ENCODE measurements at regions not wholly inside any gene's neighbourhood (a gene's known extent, or its start where the extent isn't known, plus 50 kb on each side); places are given as distances from the start of the nearest gene placed in this dataset.

DNA sequence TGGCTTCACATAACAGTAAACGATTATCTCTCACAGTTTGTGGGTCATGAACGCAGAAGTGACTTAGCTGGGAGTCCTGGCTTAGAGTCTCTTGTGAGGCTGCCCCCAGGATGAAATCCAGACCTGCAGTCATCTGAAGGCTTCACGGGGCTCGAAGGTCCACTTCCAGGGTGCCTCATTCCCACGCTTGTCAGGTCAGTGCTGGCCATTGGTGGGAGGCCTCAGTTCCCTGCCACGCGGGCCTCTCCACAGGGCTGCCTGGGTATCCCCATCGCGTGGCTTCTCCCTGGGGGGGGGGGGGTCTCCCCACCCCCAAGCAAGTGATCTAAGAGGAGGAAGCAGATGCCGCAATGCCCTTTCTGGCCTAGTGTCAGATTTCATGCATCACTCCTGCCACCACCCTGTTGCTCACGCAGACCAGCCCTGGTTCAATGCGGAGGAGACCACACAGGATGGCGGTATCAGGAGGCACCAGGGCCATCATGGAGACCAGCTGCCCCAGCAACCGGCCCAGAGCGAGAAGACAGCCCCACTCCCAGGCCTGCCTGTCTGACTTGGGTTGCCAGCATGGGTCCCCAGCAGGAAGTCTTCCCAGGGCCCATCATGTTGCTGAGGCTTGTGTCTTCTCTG lies 77.3 kb upstream of the CDH5 start:
- DNase-seq: no peak

DNA sequence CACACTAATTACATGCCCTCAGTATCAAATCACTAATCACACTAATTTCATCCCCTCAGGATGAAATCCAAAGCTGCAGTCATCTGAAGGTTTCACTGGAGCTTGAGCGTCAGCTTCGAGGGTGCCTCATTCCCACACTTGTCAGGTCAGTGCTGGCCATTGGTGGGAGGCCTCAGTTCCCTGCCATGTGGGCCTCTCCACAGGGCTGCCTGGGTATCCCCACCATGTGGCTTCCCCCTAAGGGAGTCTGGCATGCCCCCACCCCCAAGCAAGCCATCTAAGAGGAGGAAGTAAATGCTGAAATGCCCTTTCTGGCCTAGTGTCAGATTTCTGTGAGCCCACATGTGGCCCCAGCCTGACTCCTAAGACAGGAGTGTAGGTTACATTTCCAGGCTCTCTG lies 78.6 kb upstream of the CDH5 start:
- no peak for DNase-seq

DNA sequence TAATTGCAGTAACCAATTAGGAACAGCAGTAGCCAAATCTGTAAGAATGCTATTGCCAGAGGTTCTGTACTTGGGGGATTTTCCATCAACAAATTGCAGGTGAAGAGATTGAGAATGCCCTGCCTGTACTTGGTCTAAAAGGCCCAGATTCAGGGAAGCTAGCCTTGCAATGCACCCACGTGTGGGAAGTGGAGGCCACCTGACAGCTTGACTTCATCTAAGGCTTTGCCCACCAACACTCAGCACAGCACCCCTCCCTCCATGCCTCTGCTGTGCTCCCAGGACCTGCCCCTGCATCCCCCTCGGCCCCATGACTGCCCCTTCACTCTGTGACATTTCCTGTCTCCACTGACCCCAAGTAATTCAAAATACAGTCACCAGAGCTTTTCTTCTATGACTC lies 79.1 kb upstream of the CDH5 start:
- DNase-seq: no peak

DNA sequence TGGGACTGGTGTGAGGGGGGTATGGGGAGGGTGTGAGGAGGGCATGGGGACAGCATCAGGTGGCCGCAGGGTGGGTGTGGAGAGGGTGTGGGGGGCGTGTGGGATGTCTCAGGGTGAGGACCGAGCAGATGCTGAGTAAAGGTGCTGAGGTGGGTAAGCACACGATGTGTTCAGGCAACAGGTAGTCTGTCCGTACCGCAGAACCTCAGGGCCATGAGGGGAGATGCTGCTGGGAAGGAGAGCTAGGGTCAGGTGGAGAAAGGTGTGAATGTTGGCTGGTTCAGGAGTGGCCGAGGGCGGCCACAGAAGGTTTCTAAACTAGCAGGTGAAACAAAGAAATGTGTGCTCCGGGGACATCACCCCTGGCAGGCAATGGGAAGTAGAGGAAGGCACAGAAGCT lies 80.0 kb upstream of the CDH5 start:
- DNase-seq: no peak

DNA sequence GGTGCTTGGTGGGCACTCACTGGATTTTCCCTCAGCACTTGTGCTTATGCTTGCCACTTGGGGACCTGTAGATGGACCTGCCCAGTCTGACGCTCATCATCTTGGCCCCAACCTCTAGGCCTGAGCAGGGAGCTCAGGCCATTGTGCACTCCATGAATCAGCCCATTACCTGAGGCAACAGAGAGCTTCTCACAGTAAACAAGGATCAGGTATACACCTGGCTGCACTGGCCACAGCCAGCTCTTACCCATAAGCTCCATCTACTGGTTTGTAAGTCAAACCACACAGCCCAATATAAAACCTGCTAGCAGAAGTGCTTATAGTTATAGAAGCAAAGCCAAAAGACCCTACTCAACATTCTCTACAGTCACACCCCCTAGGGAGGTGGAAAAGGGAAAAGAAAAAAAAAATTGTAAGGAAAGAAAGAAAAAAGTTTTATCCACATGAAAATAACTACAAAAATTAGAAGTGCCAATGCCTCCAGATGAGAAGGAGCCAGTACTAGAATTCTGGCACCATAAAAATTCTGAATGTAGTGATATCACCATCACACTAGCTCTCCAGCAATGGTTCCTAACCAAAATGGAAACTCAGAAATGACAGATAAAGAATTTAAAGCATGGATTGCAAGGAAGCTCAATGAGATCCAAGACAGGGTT lies 87.8 kb upstream of the CDH5 start:
- DNase-seq: no peak

DNA sequence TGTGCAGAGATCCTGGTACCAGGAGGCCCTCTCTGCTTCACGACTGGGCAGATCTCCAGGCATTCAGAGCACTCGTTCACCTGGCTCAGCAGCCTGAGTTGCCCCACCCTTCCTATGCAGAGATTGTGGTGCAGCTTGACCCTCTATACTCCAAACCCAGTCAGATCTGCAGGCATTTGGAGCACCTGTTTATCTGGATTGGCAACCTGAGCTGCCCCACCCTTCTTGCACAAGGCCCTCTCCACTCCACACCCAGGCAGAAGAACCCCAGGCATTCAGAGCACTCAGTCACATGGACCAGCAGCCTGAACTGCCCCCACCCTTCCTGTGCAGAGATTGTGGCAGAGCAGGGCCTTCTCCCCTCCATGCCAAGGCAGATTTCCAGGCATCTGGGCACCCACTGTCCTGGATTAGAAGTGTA lies 88.4 kb upstream of the CDH5 start:
- DNase-seq: no peak

DNA sequence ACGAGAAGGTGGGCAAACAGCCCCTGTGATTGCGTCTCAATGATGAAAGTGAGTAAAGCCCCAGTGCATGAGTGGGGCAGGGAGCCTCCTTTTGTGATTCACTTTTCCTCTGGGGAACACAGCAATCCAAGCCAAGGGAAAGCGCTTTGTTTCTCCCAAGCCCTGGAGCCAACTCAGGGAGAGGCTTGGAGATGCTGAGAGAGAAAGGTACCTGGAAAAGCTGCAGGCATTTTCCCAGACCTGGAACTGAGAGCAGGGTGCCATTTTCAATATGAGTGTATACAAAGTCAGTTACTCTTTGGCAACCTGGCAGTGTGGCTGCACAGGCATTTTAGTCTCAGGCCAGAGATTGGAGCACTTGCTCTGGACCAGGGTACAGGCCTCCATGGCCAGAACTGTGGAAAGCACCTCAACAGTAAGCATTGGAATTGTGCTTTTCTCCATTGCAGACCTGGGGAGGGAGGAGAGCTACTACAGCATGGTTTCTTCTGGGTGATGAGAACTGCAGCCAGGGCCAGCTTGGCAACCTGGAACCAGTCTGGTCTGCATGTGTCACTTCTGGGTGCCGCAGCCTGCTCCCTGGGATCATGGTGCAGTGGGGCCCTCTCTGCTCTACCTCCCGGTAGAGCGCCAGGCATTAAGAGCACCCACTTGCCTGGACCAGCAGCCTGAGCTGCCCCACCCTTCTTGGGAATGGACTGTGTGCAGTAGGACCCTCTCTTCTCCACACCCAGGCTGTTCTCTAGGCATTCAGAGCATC lies 89.0 kb upstream of the CDH5 start:
- no peak for DNase-seq

DNA sequence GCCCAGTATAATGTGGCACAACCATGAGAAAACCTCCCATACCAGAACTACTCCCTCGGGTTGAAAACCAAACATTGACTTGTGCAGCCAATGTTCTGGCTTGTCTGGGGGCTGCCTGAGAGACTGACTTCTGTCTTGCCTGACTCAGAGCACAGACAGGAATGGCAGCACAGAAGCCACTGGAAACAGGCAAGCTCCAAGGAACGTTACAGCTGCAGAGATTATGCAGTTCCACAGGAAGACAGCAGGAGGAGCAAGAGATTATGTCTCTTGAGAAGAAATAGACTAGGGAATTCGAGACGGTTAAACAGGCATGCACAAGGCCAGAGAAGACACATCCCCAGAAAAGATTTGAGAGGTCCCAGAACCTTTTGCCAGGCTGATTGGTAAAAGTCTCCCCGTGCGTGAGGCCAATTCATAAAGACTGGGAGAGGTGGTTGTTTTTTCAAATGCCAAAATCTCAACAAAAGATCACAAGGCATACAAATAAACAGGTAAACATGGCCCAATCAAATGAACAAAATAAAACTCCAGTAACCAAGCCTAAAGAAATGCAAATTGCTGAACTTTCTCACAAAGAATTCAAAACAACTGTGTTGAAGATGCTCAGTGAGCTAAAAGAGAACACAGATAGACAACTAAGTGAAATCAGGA lies 90.6 kb upstream of the CDH5 start:
- DNase-seq: peak; percentile 74

DNA sequence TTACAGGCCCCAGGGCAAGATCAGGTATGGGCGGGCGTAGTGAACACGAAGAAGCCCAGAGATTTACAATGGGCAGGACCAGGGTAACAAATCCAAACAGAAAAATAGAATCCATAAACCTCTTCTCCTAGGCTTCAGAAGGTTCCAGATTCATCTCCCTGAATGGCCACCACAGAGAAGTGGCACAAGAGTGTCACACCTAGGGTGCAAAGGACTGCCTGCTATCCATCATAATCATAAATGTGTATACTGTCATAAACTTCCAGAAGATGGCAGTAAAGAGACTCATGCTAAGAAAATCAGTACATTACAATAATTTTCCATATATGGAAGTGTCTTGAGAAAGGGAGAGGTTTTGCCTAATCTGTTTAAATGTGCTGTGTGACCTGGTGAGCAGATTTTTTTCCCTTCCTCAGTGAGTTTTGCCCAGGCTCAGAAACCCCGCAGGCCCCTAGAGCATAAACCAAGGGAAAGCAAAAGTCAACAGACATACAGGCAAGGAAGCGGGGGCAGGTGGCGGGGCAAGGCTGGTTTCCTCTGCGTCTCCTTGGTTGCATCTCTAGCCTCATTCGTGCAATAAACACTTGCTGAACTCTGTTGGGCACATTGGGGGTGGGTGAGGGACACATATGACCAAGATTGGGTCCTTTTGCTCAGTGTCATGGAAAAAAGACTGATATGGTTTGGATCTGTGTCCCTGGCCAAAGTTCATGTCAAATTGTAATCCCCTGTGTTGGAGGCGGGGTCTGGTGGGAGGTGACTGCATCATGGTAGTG lies 92.0 kb upstream of the CDH5 start:
- peak; percentile 27 for DNase-seq

DNA sequence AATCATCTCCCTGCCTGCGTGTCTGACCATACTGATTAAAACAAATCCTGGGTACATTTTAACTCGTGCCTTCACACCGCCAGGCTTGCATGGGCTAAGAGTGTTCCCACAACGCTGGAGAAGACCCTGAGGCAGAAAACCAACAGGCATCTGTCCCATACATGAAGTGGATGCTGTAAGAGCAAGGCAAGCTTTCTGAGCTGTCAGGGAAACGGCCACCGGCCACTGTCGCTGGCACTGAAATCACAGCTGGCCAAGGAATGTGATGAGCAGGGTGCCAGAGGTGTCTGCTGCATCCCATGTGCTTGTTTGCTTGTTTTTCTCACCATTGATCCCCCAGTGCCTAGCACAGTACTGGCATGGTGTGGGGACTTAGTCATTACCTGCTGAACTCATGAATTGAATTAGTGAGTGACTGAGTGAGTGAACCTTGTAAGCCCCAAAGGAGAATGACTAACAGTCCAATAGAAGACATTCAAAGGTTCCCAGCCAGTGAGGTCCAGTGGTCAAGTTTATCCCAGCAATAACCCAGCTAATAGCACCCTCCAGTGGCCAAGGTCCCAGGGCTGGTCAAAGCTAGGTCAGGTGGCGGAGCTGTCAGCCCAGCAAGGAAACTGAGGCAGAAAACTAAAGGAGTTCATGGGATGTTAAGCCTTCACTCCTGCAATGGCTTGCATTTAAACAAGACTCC lies 92.7 kb upstream of the CDH5 start:
- DNase-seq: no peak

DNA sequence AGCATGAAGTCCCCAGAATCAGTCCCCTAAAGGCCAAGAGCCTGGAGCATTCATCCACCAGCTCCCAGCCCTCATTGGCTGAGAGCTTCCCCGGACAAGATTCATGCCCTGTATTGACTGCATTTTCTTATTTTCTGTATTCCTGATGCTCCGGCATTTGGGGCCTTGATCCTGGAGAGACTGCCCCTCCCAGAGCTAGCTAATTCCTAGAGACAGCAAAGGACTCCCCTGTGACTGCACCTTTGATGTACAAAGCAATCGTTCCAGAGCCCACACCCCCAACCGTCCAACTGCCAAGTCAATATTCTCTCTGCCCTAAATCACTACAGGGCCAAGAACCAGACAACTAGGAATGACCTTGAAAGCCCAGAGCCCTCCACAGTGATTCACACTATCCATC lies 93.4 kb upstream of the CDH5 start:
- no peak for DNase-seq

DNA sequence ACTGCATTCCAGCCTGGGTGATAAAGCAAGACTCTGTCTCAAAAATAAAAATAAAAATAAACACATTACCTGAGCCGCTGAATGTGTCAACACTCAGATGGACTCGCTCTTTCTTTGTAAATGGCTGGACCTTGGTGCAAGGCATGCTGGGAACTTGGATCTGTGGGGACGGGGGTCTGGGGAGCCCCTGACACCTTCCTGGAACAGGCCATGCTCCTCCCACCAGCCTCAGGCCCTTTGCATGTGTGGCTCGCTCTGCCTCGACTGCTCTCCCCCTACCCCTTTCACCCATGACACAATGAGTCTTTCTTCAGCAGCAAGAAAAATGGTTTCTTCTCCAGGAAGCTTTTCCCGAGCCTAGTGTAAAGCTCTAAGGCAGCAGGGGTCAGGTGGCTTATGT lies 94.0 kb upstream of the CDH5 start:
- no peak for DNase-seq

DNA sequence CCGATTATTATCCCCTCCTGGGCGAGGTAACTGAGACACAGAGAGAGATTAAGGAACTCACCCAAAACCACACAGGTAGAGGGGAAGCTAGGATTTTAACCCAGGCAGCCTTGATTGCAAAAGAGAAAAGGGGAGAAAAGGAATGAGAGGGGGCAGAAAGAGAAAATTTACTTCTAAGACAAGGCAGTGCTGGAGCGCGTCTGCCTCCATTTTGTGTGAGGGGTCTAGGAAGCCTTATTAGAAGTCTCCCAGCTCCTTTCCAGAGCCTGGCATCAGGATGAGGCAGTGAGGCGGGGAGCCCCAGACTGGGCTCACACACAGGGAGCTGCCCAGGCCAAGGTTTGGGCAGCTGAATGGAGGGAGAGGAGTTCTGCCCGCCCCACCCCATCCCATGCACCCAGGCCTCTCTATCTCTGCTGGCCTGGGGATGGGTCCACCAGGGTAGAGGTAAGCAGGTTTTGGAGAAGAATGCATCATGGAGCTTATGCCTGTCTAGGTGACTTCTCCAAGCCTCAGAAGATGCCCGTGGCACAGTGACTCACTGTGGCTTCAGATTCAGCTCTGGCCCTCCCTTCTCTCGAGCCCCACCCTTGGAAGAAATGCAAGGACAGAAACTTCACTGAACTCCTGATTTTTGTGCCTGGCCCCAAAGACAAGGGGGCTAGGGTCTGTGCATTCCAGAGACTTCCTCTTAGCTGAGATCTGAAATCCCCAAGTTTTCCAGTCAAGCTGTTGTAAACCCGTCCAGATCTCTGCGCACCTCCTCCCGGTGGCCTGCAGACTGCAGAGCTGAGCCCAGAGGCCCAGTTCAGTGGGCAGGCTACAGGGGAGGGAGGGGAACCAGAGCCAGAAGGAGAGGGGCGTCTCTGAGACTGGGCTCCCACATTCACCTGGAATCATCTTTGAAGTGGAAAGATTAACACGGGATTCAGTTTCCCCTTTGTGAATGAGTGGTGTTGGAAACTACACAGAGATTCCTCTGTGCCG lies 95.1 kb upstream of the CDH5 start:
- no peak for DNase-seq

DNA sequence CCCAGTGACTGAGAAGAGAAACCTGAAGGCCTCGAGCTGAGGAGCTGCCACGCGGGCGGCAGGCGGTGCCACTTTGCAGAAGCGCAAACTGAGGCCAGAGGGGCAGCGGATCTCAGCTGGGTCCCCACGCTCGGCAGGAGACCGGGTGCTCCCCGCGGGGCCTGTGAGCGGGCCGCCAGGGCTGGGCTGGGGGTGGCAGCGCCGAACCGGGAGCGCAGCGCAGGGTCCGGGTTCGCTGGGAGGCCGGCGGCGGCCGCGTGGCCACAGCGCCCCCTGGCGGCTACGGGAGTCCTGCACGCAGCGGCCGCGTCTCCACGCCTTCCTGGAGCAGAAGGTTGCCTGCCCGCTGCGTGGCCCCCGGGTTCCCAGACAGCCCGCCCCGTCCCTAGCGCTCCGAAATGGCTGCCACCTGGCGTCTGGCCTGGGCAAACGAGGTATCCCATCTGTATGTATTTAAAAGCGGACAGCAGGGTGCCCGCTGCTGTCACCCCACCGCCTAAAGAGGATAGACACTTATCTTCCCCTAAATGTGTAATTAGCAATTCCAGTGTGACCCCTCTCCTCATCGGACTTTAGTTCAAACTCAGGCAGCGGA lies 96.1 kb upstream of the CDH5 start:
- peak; percentile 29 for DNase-seq

DNA sequence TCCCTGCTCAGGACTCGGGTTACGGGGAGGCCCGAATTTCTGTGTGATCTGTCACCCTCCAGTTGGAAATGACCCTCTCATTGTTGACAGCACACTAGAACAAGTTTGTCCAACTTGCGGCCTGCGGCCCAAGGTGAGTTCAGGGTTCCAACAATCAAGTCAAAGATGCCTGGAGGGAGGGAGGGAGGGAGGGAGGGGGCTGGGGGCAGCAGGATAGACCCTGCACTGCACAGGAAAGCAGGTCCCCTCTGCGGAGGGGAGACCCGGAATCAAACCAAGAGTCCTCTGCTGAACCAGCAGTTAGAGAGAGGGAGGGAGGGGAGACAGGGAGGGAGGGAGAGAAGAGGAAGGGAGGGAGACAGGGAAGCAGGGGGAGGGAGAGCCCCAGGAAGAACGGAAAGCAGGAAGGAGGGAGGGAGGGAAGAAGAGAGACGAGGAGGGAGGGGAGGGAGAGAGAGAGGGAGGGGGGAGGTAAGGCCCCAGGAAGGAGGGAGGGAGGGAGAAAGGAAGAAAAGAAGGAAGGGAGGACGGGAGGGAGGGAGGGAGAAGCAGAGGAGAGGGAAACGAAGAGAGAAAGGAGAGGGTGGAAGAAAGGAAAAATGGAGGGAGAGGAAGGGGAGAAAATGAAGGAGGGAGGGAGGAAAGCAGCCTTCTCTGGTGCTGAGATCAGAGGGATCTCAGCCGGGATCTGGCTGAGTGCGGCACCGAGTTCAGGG lies 96.7 kb upstream of the CDH5 start:
- DNase-seq: no peak

DNA sequence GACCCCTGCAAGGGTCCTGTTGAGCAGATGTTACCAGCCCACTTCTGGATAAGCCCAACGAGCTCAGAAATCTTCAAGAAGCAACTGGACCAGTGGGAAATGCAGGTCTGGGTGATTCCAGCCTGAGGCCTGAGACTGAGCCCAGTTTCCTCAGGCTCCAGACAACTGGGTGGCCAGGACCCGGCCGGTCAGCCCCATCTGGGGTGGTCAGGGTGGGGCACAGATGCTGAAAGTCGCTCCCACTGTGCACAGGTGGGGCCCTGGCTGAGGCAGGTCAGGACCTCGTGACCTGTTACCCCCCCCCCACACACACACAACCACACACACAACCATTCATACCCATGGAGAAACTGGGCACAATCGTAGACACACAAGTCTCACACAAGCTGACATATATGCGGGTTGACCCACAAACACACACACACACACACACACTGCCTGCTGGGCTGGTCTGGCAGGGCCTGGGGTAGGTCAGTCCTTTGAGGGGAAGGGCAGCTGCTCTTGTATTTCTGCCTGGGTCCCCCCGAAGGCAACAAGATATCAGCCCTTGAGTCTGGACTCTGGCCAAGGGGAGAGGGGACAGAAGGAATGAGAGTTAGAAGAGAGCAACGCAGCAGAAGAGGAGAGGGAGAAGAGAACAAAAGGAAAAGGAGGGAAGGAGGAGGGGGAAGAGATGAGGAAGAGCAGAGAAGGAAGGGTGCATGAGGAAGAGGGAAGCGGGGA lies 99.0 kb upstream of the CDH5 start:
- DNase-seq: no peak

DNA sequence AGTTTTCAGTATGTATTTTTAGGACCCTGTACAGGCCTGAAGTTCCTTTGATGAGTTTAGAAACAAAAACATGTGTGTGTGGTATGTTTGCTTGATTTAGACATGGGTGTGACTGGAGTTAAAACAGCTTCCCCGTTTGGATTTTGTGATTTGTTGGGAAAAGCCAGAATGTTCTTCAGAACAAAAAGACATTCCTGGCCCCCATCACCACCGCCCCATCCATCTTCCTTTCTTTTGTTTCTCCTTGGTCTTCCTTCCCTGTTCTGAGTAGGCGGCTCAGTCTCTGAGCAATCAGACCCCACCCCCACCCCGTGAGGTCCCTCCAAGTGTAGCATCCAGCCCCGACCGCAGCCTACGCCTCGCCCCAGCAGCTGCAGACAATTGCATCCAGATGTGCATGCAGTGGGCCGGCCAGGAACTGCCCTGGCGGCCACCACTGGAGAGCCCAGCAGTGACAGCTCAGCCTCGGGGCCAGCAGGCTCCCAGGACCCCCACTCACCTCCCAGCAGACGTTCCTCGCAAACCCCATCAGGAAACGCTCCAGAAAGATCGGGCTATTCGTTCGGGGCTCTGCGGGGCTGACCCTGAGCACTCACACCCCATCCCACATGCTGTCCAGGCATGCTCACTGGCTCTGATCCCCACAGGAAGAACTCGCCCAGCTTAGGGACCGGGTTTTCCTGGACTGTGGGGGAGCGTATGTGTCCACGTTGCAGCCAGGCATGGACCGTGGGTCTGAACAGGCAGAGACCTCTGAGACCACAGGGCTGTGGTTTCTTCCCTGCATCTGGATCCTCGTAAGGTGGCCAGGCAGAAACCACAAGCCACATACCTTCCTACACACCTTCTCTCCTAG lies 99.8 kb upstream of the CDH5 start:
- no peak for DNase-seq

DNA sequence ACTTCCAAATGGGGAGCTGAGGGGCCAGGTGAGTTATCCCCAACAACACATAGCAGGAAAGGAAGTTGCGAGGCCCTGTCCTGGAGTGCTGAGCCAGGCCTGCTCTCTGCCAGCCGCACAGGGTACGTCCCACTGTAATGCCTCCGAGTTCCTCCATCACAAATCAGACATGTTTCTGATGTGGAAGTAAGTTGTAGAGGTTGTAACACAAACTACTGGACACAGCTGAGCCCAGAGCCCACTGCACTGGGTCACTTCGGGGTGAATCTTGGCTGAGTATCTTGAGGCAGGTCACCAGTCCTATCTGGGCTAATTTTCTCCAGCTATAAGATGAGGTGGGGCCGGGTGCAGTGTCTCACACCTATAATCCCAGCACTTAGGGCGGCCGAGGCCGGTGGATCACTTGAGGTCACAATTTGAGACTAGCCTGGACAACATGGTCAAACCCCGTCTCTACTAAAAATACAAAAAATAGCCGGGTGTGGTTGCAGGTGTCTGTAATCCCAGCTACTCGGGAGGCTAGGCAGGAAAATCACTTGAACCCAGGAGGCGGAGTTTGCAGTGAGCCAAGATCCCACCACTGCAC lies 100.8 kb upstream of the CDH5 start:
- no peak for DNase-seq
